Endodermal cell (in vitro differentiated cells): ENCODE measurements at regions not wholly inside any gene's neighbourhood (a gene's known extent, or its start where the extent isn't known, plus 50 kb on each side); places are given as distances from the start of the nearest gene placed in this dataset.

Source experiments
- DNase-seq: peaks from one replicate; pipeline ENCODE4 v3.0.0-alpha.2; 2017
- H3K27ac ChIP-seq: 2 replicates; pipeline ENCODE4 v1.5.1; 2013; ENCODE audit warnings: mild to moderate bottlenecking, low read depth, low read length, moderate library complexity
- H3K27me3 ChIP-seq: 2 replicates; pipeline ENCODE4 v1.6.1; 2013; ENCODE audit warnings: mild to moderate bottlenecking, low read length, moderate library complexity; ENCODE audit not compliant: insufficient read depth, control insufficient read depth, poor library complexity, severe bottlenecking
- H3K36me3 ChIP-seq: 2 replicates; pipeline ENCODE4 v1.7.0; 2013; ENCODE audit warnings: mild to moderate bottlenecking, low read length, moderate library complexity; ENCODE audit not compliant: control insufficient read depth, insufficient read depth
- H3K4me1 ChIP-seq: one replicate; pipeline ENCODE4 v1.7.0; 2013; ENCODE audit warnings: low read length; ENCODE audit not compliant: control insufficient read depth, insufficient read depth
- H3K4me3 ChIP-seq: 2 replicates; pipeline ENCODE4 v1.5.1; 2013; ENCODE audit warnings: mild to moderate bottlenecking, low read length, moderate library complexity
- H3K9ac ChIP-seq: 2 replicates; pipeline ENCODE4 v1.6.1; 2013; ENCODE audit warnings: mild to moderate bottlenecking, low read length, moderate library complexity; ENCODE audit not compliant: poor library complexity, severe bottlenecking; ENCODE audit errors: extremely low read depth
- H3K9me3 ChIP-seq: 2 replicates; pipeline ENCODE4 v1.6.1; 2013; ENCODE audit warnings: mild to moderate bottlenecking, low read length, moderate library complexity; ENCODE audit not compliant: control insufficient read depth
- H3K27ac Mint-ChIP-seq: 2 replicates; pipeline ENCODE4 v1.8.0; 2020; ENCODE audit warnings: mixed read lengths
- H3K27me3 Mint-ChIP-seq: 2 replicates; pipeline ENCODE4 v1.8.0; 2021; ENCODE audit warnings: mild to moderate bottlenecking, mixed read lengths; ENCODE audit not compliant: insufficient read depth
- H3K36me3 Mint-ChIP-seq: 2 replicates; pipeline ENCODE4 v1.8.0; 2020; ENCODE audit warnings: low read depth, mixed read lengths
- H3K4me1 Mint-ChIP-seq: 2 replicates; pipeline ENCODE4 v1.8.0; 2020; ENCODE audit warnings: mixed read lengths
- H3K4me3 Mint-ChIP-seq: 2 replicates; pipeline ENCODE4 v1.8.0; 2020; ENCODE audit warnings: mild to moderate bottlenecking, moderate library complexity, mixed read lengths
- H3K9me3 Mint-ChIP-seq: 2 replicates; pipeline ENCODE4 v1.8.0; 2020; ENCODE audit warnings: mild to moderate bottlenecking, mixed read lengths
- WGBS, 2 experiments: methylation state at CpG; one replicate each; pipeline versions ENCODE4 v1.1.5 to v1.1.7; 2013; ENCODE audit warnings: missing lambda C conversion rate in 2 of 2, mixed read lengths in 1 of 2; ENCODE audit not compliant: insufficient coverage in 1 of 2, insufficient read length in 1 of 2; 5-methylcytosine and 5-hydroxymethylcytosine counted together
- TF ChIP-seq, protein P1 (sequence below): fragments of 200-600 bp; sonication (generic); conservative IDR thresholded peaks from 2 replicates; pipeline ENCODE4 v1.5.0; 2021; ENCODE audit warnings: antibody characterized with exemption, mild to moderate bottlenecking

DNA sequence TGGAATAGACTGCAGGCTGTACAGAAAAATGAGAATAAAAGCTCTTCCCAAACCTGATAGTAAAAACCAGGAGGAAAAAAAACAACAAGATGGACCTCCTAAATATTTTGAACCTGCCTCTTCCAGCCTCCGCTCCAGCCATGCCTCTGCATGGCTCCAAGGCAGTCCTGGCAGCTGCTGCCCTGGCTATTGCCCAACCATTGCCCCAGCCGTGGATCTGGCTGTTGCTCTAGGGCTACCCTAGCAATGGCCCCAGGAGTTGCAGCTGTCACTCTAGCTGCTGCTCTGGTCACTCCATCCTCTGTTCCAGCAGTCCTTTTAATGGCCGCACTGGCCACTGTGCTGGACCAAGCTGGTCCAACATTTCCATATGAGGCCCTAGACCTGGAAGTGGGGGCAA lies 1756.0 kb downstream of the C4orf33 start:
- WGBS, 2 experiments, result 94 to 100% methylated on average over 2 to 3 of the region's 3 CpGs
- no peaks in the 10 kb centered on the region for H3K36me3 Mint-ChIP-seq
- TF ChIP-seq, protein P1, sequence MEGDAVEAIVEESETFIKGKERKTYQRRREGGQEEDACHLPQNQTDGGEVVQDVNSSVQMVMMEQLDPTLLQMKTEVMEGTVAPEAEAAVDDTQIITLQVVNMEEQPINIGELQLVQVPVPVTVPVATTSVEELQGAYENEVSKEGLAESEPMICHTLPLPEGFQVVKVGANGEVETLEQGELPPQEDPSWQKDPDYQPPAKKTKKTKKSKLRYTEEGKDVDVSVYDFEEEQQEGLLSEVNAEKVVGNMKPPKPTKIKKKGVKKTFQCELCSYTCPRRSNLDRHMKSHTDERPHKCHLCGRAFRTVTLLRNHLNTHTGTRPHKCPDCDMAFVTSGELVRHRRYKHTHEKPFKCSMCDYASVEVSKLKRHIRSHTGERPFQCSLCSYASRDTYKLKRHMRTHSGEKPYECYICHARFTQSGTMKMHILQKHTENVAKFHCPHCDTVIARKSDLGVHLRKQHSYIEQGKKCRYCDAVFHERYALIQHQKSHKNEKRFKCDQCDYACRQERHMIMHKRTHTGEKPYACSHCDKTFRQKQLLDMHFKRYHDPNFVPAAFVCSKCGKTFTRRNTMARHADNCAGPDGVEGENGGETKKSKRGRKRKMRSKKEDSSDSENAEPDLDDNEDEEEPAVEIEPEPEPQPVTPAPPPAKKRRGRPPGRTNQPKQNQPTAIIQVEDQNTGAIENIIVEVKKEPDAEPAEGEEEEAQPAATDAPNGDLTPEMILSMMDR, result no peak
- H3K9me3 Mint-ChIP-seq, result peaks cover 11% of the 10 kb centered on the region
- no peak overlapping the region for H3K4me3 Mint-ChIP-seq
- Histone ChIP-seq H3K27me3 (no peaks in the 10 kb centered on the region), H3K4me3 (no peak overlapping the region), H3K9me3 (peaks cover 11% of the 10 kb centered on the region), H3K4me1 (no peaks in the 10 kb centered on the region), H3K27ac (no peak overlapping the region), H3K9ac (no peak overlapping the region), H3K36me3 (no peaks in the 10 kb centered on the region)
- no peak for DNase-seq
- no peak overlapping the region for H3K27ac Mint-ChIP-seq
- peaks cover 14% of the 10 kb centered on the region for H3K4me1 Mint-ChIP-seq
- H3K27me3 Mint-ChIP-seq, result no peaks in the 10 kb centered on the region

DNA sequence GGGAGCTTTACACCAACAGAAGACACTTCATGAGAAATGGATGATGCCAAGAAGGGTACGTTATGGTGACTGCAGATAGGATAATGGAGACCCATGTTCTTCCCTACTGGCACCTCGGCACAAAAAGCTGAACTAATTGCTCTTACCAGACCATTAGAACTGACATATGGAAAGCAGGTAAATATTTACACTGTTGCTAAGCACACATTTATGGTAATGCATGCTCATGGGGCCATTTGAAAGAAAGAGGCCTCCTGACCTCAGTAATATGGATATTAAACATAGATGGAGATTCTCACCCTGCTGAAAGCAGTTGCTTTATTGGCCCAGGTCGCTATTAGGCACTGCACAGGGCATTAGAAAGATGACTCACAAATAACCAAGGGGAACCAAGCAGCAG lies 1759.6 kb downstream of the C4orf33 start:
- H3K9me3 ChIP-seq, result peaks cover 5% of the 10 kb centered on the region
- no peak overlapping the region for H3K9ac ChIP-seq
- H3K36me3 Mint-ChIP-seq, result no peaks in the 10 kb centered on the region
- no peak overlapping the region for H3K27ac Mint-ChIP-seq
- H3K27me3 ChIP-seq, result no peaks in the 10 kb centered on the region
- H3K27me3 Mint-ChIP-seq, result no peaks in the 10 kb centered on the region
- no peak overlapping the region for H3K27ac ChIP-seq
- H3K4me3 ChIP-seq, result no peak overlapping the region
- H3K4me1 Mint-ChIP-seq, result peaks cover 7% of the 10 kb centered on the region
- 96 to 100% methylated on average over 2 to 3 of the region's 3 CpGs for WGBS, 2 experiments
- H3K4me1 ChIP-seq, result no peaks in the 10 kb centered on the region
- no peak overlapping the region for H3K4me3 Mint-ChIP-seq
- H3K36me3 ChIP-seq, result no peaks in the 10 kb centered on the region
- peaks cover 3% of the 10 kb centered on the region for H3K9me3 Mint-ChIP-seq
- no peak for DNase-seq
- TF ChIP-seq, protein P1, result no peak

DNA sequence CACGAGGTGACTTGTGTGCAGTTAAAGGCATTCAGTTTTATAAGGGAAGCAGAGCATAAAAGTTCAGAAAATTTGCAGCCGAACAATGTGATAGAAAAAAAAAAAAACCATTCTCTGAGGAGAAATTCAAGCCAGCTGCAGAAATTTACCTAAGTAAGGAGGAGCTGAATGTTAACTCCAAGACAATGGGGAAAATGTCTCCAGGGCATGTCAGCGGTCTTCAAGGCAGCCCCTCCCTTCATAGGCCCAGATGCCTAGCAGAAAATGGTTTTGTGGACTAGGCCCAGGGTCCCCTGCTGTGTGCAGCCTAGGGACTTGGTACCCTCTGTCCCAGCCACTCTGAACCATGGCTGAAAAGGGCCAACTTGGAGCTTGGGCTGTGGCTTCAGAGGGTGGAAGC lies 1764.0 kb downstream of the C4orf33 start:
- Histone ChIP-seq H3K9me3 (peaks cover 5% of the 10 kb centered on the region), H3K4me3 (no peak overlapping the region), H3K9ac (no peak overlapping the region), H3K4me1 (no peaks in the 10 kb centered on the region), H3K27me3 (no peaks in the 10 kb centered on the region), H3K36me3 (no peaks in the 10 kb centered on the region), H3K27ac (no peak overlapping the region)
- DNase-seq, result no peak
- peaks cover 3% of the 10 kb centered on the region for H3K9me3 Mint-ChIP-seq
- 91 to 100% methylated on average over 2 to 3 of the region's 3 CpGs for WGBS, 2 experiments
- TF ChIP-seq, protein P1, result no peak
- no peak overlapping the region for H3K4me3 Mint-ChIP-seq
- no peak overlapping the region for H3K27ac Mint-ChIP-seq
- no peaks in the 10 kb centered on the region for H3K36me3 Mint-ChIP-seq
- H3K4me1 Mint-ChIP-seq, result no peaks in the 10 kb centered on the region
- H3K27me3 Mint-ChIP-seq, result no peaks in the 10 kb centered on the region
